ENCODE measurements at regions not wholly inside any gene's neighbourhood (a gene's known extent, or its start where the extent isn't known, plus 50 kb on each side); places are given as distances from the start of the nearest gene placed in this dataset.

- Mint-ChIP-seq H3K9me3 (peaks cover 5% of the 10 kb centered on the region), H3K4me1 (no peaks in the 10 kb centered on the region), H3K4me3 (no peak overlapping the region), H3K36me3 (ENCODE audit: low read depth) (no peaks in the 10 kb centered on the region), H3K27ac (no peak overlapping the region), H3K27me3 (ENCODE audit: insufficient read depth) (no peaks in the 10 kb centered on the region)
- no peak for DNase-seq
- WGBS, 2 experiments (ENCODE audit: insufficient coverage in 1 of 2, insufficient read length in 1 of 2): 82 to 93% methylated on average over 2 of the region's 2 CpGs
- Histone ChIP-seq H3K4me1 (ENCODE audit: control insufficient read depth, insufficient read depth, low read length) (no peaks in the 10 kb centered on the region), H3K36me3 (ENCODE audit: control insufficient read depth, insufficient read depth, low read length) (no peaks in the 10 kb centered on the region), H3K27ac (ENCODE audit: low read depth, low read length) (no peak overlapping the region), H3K9me3 (ENCODE audit: control insufficient read depth, low read length) (no peaks in the 10 kb centered on the region), H3K4me3 (ENCODE audit: low read length) (no peak overlapping the region), H3K27me3 (ENCODE audit: control insufficient read depth, insufficient read depth, low read length, poor library complexity, severe bottlenecking) (no peaks in the 10 kb centered on the region), H3K9ac (ENCODE audit: extremely low read depth, low read length, poor library complexity, severe bottlenecking) (no peak overlapping the region)
- no peak for TF ChIP-seq CTCF (conservative IDR thresholded peaks at IDR 0.05)
Observed at GRCh38 chr1:199353906-199354305, 673.6 kb upstream of the NR5A2 start.

DNA sequence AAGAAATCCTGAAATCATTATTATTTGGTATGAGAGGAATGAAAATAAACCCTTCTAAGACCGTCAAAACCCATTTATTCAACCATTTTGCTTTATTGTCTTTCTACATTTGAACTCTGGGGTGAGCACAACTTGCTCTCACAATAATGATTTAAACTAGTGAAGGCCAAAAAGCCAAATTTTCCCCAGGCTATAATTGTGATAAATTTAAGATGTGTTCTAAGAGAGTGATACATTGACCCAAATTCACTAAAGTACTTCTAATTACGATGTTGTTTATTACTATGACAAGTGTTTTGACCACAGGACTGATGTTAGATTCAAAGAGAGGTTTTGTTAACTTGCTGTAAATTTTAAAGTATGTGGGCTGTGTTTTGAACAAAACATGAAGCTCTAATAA is 670.9 kb upstream of the NR5A2 start:
- Histone ChIP-seq H3K4me3 (ENCODE audit: low read length) (no peak overlapping the region), H3K9me3 (ENCODE audit: control insufficient read depth, low read length) (no peaks in the 10 kb centered on the region), H3K9ac (ENCODE audit: extremely low read depth, low read length, poor library complexity, severe bottlenecking) (no peak overlapping the region), H3K27me3 (ENCODE audit: control insufficient read depth, insufficient read depth, low read length, poor library complexity, severe bottlenecking) (no peaks in the 10 kb centered on the region), H3K36me3 (ENCODE audit: control insufficient read depth, insufficient read depth, low read length) (no peaks in the 10 kb centered on the region), H3K4me1 (ENCODE audit: control insufficient read depth, insufficient read depth, low read length) (no peaks in the 10 kb centered on the region), H3K27ac (ENCODE audit: low read depth, low read length) (no peak overlapping the region)
- no peaks in the 10 kb centered on the region for H3K27me3 Mint-ChIP-seq (ENCODE audit: insufficient read depth)
- H3K9me3 Mint-ChIP-seq: peaks cover 2% of the 10 kb centered on the region
- WGBS, 2 experiments (ENCODE audit: insufficient coverage in 1 of 2, insufficient read length in 1 of 2): 89% methylated on average over 2 of the region's 2 CpGs; no CpG with 5 or more reads in 1 of the 2 experiments
- H3K27ac Mint-ChIP-seq: no peak overlapping the region
- no peak for TF ChIP-seq CTCF (conservative IDR thresholded peaks at IDR 0.05)
- no peak overlapping the region for H3K4me3 Mint-ChIP-seq
- no peak for DNase-seq
- H3K36me3 Mint-ChIP-seq (ENCODE audit: low read depth): no peaks in the 10 kb centered on the region
- H3K4me1 Mint-ChIP-seq: no peaks in the 10 kb centered on the region

DNA sequence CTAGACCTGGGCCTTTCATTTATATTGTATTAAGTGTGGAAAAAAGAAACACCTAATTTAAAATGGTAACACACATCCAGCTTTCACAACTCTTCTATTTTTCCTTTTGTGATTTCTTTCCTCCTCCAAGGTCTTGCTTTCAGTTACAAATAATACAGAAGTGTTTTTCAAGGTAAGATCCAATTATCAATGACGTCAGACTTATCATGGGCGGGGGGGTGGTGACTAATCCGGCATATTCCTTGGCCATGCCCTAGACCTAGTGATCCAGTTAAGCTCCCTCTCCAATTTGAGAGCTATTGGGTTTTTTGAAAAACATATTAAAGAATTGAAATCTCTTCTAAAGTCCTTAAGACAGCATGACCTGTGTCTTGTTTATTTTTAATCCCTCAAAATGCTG is 669.9 kb upstream of the NR5A2 start:
- H3K9me3 Mint-ChIP-seq: peaks cover 2% of the 10 kb centered on the region
- TF ChIP-seq CTCF (conservative IDR thresholded peaks at IDR 0.05): no peak
- no peaks in the 10 kb centered on the region for H3K36me3 Mint-ChIP-seq (ENCODE audit: low read depth)
- 97 to 100% methylated on average over 2 to 3 of the region's 3 CpGs for WGBS, 2 experiments (ENCODE audit: insufficient coverage in 1 of 2, insufficient read length in 1 of 2)
- Histone ChIP-seq H3K4me1 (ENCODE audit: control insufficient read depth, insufficient read depth, low read length) (no peaks in the 10 kb centered on the region), H3K27ac (ENCODE audit: low read depth, low read length) (no peak overlapping the region), H3K9me3 (ENCODE audit: control insufficient read depth, low read length) (no peaks in the 10 kb centered on the region), H3K27me3 (ENCODE audit: control insufficient read depth, insufficient read depth, low read length, poor library complexity, severe bottlenecking) (no peaks in the 10 kb centered on the region), H3K9ac (ENCODE audit: extremely low read depth, low read length, poor library complexity, severe bottlenecking) (no peak overlapping the region), H3K4me3 (ENCODE audit: low read length) (no peak overlapping the region), H3K36me3 (ENCODE audit: control insufficient read depth, insufficient read depth, low read length) (no peaks in the 10 kb centered on the region)
- no peaks in the 10 kb centered on the region for H3K27me3 Mint-ChIP-seq (ENCODE audit: insufficient read depth)
- H3K4me3 Mint-ChIP-seq: no peak overlapping the region
- H3K4me1 Mint-ChIP-seq: no peaks in the 10 kb centered on the region
- no peak for DNase-seq
- no peak overlapping the region for H3K27ac Mint-ChIP-seq

Measured in endodermal cell (in vitro differentiated cells).